Astrocyte (in vitro differentiated cells and primary cell): ENCODE measurements at regions not wholly inside any gene's neighbourhood (a gene's known extent, or its start where the extent isn't known, plus 50 kb on each side); places are given as distances from the start of the nearest gene placed in this dataset.
"Not testable (repeated sequence)": the region's sequence is repeated elsewhere in the genome, so short reads cannot be mapped to it uniquely, and the experiment has no call there.

Source experiments
- DNase-seq: peaks from one replicate; pipeline ENCODE4 v3.0.0-alpha.2; 2010; ENCODE audit warnings: low read depth
- FAIRE-seq: peaks from 2 replicates; lab custom pipeline; 2011; peaks lifted over from hg19 to GRCh38; lab: Jason Lieb, UNC
- H2AFZ ChIP-seq: 2 replicates; pipeline ENCODE4 v1.6.0; 2012; ENCODE audit warnings: low read depth, low read length, inconsistent platforms
- H3K27ac ChIP-seq: 2 replicates; pipeline ENCODE4 v1.5.1; 2011; ENCODE audit warnings: low read depth, low read length, inconsistent platforms
- H3K27me3 ChIP-seq: 2 replicates; pipeline ENCODE4 v1.6.0; 2011; ENCODE audit warnings: low read length, inconsistent platforms; ENCODE audit not compliant: insufficient read depth
- H3K36me3 ChIP-seq: 2 replicates; pipeline ENCODE4 v1.5.1; 2011; ENCODE audit warnings: low read length, inconsistent platforms; ENCODE audit not compliant: insufficient read depth
- H3K4me1 ChIP-seq: 2 replicates; pipeline ENCODE4 v1.5.1; 2011; ENCODE audit warnings: low read length, inconsistent platforms; ENCODE audit not compliant: insufficient read depth
- H3K4me2 ChIP-seq: 2 replicates; pipeline ENCODE4 v1.6.0; 2012; ENCODE audit warnings: low read length, inconsistent platforms
- H3K4me3 ChIP-seq: 2 replicates; pipeline ENCODE4 v1.5.1; 2011; ENCODE audit warnings: low read depth, mild to moderate bottlenecking, low read length, inconsistent platforms; ENCODE audit not compliant: insufficient read depth
- H3K79me2 ChIP-seq: 2 replicates; pipeline ENCODE4 v1.6.0; 2012; ENCODE audit warnings: mild to moderate bottlenecking, low read length, inconsistent platforms; ENCODE audit not compliant: insufficient read depth
- H3K9ac ChIP-seq: 2 replicates; pipeline ENCODE4 v1.6.0; 2012; ENCODE audit warnings: mild to moderate bottlenecking, low read length, inconsistent platforms
- H3K9me3 ChIP-seq: 2 replicates; pipeline ENCODE4 v1.5.1; 2012; ENCODE audit warnings: low read depth, mild to moderate bottlenecking, low read length, inconsistent platforms; ENCODE audit not compliant: insufficient read depth
- H4K20me1 ChIP-seq: 2 replicates; pipeline ENCODE4 v1.6.0; 2012; ENCODE audit warnings: low read length, inconsistent platforms; ENCODE audit not compliant: insufficient read depth
- H3K27ac Mint-ChIP-seq: one replicate; pipeline ENCODE4 v1.8.0; 2021; ENCODE audit warnings: mild to moderate bottlenecking, mixed read lengths; ENCODE audit not compliant: unreplicated experiment
- H3K27me3 Mint-ChIP-seq: one replicate; pipeline ENCODE4 v1.8.0; 2021; ENCODE audit warnings: low read depth, mixed read lengths; ENCODE audit not compliant: unreplicated experiment
- H3K36me3 Mint-ChIP-seq: one replicate; pipeline ENCODE4 v1.8.0; 2021; ENCODE audit warnings: low read depth, mixed read lengths; ENCODE audit not compliant: unreplicated experiment
- H3K4me1 Mint-ChIP-seq: one replicate; pipeline ENCODE4 v1.8.0; 2021; ENCODE audit warnings: low read depth, mixed read lengths; ENCODE audit not compliant: unreplicated experiment
- H3K4me3 Mint-ChIP-seq: one replicate; pipeline ENCODE4 v1.8.0; 2021; ENCODE audit warnings: mild to moderate bottlenecking, moderate library complexity, mixed read lengths; ENCODE audit not compliant: unreplicated experiment
- H3K9me3 Mint-ChIP-seq: one replicate; pipeline ENCODE4 v1.8.0; 2021; ENCODE audit warnings: mild to moderate bottlenecking, mixed read lengths; ENCODE audit not compliant: unreplicated experiment

GRCh38 chr11:94235772-94236171 lies 68.6 kb upstream of the IZUMO1R start:
- not testable (repeated sequence) for H3K9ac ChIP-seq, H3K4me3 ChIP-seq, H3K4me3 Mint-ChIP-seq, H3K27me3 Mint-ChIP-seq, H3K79me2 ChIP-seq, H3K9me3 ChIP-seq, H3K36me3 Mint-ChIP-seq, H3K36me3 ChIP-seq, H3K27ac Mint-ChIP-seq, H3K9me3 Mint-ChIP-seq, H3K4me1 Mint-ChIP-seq, FAIRE-seq, DNase-seq, H3K4me1 ChIP-seq, H3K27ac ChIP-seq, H2AFZ ChIP-seq, H4K20me1 ChIP-seq, H3K4me2 ChIP-seq, H3K27me3 ChIP-seq

- H3K4me1 ChIP-seq, H3K9ac ChIP-seq, H3K9me3 Mint-ChIP-seq, FAIRE-seq, H4K20me1 ChIP-seq, H3K27ac ChIP-seq, H3K4me1 Mint-ChIP-seq, H3K27me3 ChIP-seq, H3K27ac Mint-ChIP-seq, H3K4me2 ChIP-seq, H2AFZ ChIP-seq, H3K79me2 ChIP-seq, DNase-seq, H3K9me3 ChIP-seq, H3K27me3 Mint-ChIP-seq, H3K4me3 Mint-ChIP-seq, H3K4me3 ChIP-seq, H3K36me3 Mint-ChIP-seq, H3K36me3 ChIP-seq: not testable (repeated sequence)
Observed at GRCh38 chr11:94236416-94236815, 68.0 kb upstream of the IZUMO1R start.

GRCh38 chr11:94237447-94238153 lies 66.8 kb upstream of the IZUMO1R start:
- FAIRE-seq, DNase-seq: not testable (repeated sequence)

GRCh38 chr11:94238154-94238735 lies 66.1 kb upstream of the IZUMO1R start:
- not testable (repeated sequence) for H3K4me3 Mint-ChIP-seq, H2AFZ ChIP-seq, H3K27me3 Mint-ChIP-seq, H3K27ac ChIP-seq, H3K79me2 ChIP-seq, H3K27ac Mint-ChIP-seq, FAIRE-seq, H3K27me3 ChIP-seq, H3K36me3 ChIP-seq, H3K9me3 ChIP-seq, H3K36me3 Mint-ChIP-seq, H3K4me1 ChIP-seq, H3K4me2 ChIP-seq, H3K9ac ChIP-seq, DNase-seq, H4K20me1 ChIP-seq, H3K9me3 Mint-ChIP-seq, H3K4me3 ChIP-seq
- peaks cover 10% of the 10 kb centered on the region for H3K4me1 Mint-ChIP-seq

More at GRCh38 chr11:94237447-94238153, 66.8 kb upstream of the IZUMO1R start:
- H3K9ac ChIP-seq, H2AFZ ChIP-seq, H3K4me1 Mint-ChIP-seq, H3K4me3 ChIP-seq, H3K9me3 Mint-ChIP-seq, H3K9me3 ChIP-seq, H3K4me2 ChIP-seq, H4K20me1 ChIP-seq, H3K4me1 ChIP-seq, H3K27ac Mint-ChIP-seq, H3K36me3 ChIP-seq, H3K4me3 Mint-ChIP-seq, H3K36me3 Mint-ChIP-seq, H3K27me3 ChIP-seq, H3K27ac ChIP-seq, H3K27me3 Mint-ChIP-seq, H3K79me2 ChIP-seq: not testable (repeated sequence)

GRCh38 chr11:94238774-94239173 lies 65.6 kb upstream of the IZUMO1R start:
- H3K27me3 ChIP-seq, H3K36me3 ChIP-seq, H3K9me3 Mint-ChIP-seq, H3K4me1 ChIP-seq, H3K79me2 ChIP-seq, H3K4me3 ChIP-seq, H2AFZ ChIP-seq, FAIRE-seq, H3K9me3 ChIP-seq, H3K27me3 Mint-ChIP-seq, H3K36me3 Mint-ChIP-seq, H3K4me3 Mint-ChIP-seq, H3K27ac ChIP-seq, DNase-seq, H3K27ac Mint-ChIP-seq, H4K20me1 ChIP-seq, H3K4me2 ChIP-seq, H3K9ac ChIP-seq: not testable (repeated sequence)
- H3K4me1 Mint-ChIP-seq: peaks cover 16% of the 10 kb centered on the region
